HG03439 (cell line): ENCODE measurements at regions not wholly inside any gene's neighbourhood (a gene's known extent, or its start where the extent isn't known, plus 50 kb on each side); places are given as distances from the start of the nearest gene placed in this dataset.

Experiments
- ATAC-seq: cut with Tn5 transposase; IDR thresholded peaks from one replicate; pipeline ENCODE4 v1.9.1; 2021; ENCODE audit warnings: mild to moderate bottlenecking, moderate library complexity; ENCODE audit not compliant: unreplicated experiment

- no peak for ATAC-seq
Observed at GRCh38 chr1:199303035-199303434, 664.2 kb downstream of the PTPRC start.

DNA sequence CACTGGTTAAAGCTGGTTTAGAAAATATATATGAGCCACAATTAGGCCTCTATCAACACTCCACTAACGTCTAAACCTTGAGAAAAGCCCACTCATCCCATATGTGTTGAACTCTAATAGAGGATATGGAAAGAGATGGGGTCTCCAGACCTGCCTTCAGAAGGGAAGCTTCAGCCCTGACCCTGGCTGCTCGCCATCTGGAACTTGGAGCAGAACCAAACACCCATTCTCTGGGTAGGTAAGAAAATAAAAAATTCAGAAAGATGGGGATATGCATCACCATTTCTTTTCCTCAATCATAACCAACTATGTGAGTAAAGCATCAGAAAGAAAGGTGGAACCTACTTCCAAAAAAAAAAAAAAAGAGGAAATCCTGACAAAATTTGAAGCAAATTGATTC lies 666.2 kb downstream of the PTPRC start:
- no peak for ATAC-seq

- no peak for ATAC-seq
Observed at GRCh38 chr1:199307496-199308264, 668.8 kb downstream of the PTPRC start.

GRCh38 chr1:199308349-199308846 lies 669.6 kb downstream of the PTPRC start:
- no peak for ATAC-seq

DNA sequence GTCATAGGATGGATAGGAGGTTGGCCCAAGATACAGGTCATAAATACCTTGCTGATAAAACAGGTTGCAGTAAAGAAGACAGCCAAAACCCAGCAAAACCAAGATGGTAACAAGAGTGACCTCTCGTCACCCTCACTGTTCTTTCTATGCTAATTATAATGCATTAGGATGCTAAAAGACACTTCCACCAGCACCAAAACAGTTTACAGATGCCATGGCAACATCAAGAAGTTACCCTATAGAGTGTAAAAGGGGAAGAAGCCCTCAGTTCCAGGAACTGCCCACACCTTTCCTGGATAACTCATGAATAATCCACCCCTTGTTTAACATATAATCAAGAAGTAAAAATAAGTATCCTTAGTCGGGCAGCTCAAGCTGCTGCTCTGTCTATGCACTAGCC lies 671.9 kb downstream of the PTPRC start:
- ATAC-seq = no peak

DNA sequence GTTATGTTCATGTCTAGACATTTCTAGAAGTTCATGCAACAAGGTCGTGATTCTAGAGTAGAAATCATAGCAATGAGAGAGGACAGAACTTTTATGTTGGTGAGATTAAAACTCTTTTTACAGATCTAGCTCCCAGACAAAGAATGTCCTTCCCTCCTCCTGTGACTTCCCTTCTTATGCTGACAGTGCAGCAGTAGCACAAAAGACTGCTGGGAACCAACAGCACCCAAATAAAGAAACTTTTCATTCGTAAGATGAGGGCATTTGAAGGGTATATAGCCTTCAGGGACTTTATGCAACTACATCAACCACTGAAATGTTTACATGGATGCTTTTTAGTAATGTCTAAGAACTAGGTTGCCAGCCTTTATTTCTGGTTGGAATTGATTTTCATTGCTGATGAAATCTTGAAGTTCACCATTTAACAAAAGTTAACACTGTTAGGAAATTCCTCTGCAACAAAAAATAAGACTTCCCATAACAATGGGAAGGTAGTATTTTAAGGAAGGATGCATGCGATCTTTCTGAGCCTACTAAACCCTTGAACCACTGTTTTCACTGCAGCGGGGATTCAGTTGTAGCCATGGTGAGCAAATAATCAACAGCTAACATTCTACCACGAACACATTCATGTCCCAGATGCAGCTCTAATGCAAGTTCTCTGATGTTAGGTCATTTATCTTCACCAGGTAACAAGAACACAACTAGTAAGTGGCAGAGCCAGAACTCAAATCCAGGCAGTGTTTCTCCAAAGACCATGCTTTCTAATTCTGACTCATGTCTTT lies 672.8 kb downstream of the PTPRC start:
- ATAC-seq = no peak

GRCh38 chr1:199312626-199313025 lies 673.8 kb downstream of the PTPRC start:
- no peak for ATAC-seq

- ATAC-seq = no peak
Observed at GRCh38 chr1:199313444-199313843, 674.6 kb downstream of the PTPRC start.

- no peak for ATAC-seq
Observed at GRCh38 chr1:199319341-199319740, 680.5 kb downstream of the PTPRC start.

DNA sequence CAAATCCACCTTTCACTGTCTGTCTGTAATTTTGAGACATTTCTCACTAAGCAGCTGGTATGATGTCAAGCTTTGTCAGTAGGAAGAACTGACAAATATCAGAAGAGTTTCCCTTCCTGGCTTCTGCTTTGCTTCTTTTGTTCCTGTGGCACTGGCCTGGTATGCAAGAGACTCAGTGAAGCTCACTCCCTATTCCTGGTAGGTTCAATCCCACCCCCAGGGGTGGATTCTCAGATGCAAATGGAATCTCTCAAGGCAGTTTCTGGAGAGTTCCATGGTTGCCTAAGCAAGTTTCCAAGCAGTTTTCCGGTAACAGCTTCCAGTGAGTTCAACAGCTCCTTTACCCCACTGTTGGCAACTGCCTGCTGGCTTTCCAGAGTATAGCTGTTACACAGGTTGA lies 683.4 kb downstream of the PTPRC start:
- ATAC-seq = no peak

- ATAC-seq = no peak
Observed at GRCh38 chr1:199333180-199333579, 694.3 kb upstream of the NR5A2 start.

- no peak for ATAC-seq
Observed at GRCh38 chr1:199335496-199335895, 692.0 kb upstream of the NR5A2 start.

- ATAC-seq = no peak
Observed at GRCh38 chr1:199336745-199337640, 690.5 kb upstream of the NR5A2 start.

- no peak for ATAC-seq
Observed at GRCh38 chr1:199338760-199339159, 688.8 kb upstream of the NR5A2 start.

DNA sequence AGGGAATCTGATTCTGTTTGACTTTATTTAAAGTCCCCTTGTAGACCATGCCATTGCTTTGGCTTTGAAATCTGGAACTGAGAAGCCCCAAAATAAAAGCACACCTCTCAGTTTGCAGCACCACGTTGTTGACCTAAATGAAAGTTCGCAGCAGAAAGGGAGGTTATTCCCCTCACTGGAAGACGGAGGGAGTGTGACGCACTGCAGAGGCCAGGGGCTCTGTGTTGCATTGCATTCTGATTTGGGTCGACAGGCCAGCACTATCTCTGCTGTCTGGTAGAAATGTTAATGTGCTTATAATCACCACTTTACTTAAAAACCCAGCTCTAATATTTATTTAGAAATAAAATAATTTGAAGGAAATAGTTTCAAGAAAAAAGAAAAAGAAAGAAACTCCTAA lies 675.2 kb upstream of the NR5A2 start:
- ATAC-seq = no peak

DNA sequence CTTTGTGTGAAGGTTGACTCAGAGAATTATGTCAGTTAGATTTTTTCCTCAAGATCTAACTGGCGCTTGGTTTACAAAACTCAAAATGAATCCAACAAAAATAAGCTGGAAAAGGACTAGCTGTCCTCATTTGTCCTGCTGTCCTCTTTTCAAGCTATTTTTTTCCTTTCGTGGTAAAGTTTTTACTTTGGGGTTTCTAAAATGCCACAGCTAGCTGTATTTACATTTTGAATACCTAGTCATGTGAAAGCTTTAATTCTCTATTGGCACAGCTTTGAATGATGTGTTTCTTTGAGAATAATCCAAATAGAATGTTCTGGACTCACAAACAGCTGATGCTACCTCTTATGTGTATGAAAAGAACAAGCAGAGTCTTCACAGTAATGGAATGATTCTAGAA lies 673.6 kb upstream of the NR5A2 start:
- no peak for ATAC-seq

GRCh38 chr1:199356561-199356960 lies 670.9 kb upstream of the NR5A2 start:
- no peak for ATAC-seq

DNA sequence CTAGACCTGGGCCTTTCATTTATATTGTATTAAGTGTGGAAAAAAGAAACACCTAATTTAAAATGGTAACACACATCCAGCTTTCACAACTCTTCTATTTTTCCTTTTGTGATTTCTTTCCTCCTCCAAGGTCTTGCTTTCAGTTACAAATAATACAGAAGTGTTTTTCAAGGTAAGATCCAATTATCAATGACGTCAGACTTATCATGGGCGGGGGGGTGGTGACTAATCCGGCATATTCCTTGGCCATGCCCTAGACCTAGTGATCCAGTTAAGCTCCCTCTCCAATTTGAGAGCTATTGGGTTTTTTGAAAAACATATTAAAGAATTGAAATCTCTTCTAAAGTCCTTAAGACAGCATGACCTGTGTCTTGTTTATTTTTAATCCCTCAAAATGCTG lies 669.9 kb upstream of the NR5A2 start:
- ATAC-seq = no peak

- ATAC-seq = no peak
Observed at GRCh38 chr1:199362996-199363395, 664.5 kb upstream of the NR5A2 start.

DNA sequence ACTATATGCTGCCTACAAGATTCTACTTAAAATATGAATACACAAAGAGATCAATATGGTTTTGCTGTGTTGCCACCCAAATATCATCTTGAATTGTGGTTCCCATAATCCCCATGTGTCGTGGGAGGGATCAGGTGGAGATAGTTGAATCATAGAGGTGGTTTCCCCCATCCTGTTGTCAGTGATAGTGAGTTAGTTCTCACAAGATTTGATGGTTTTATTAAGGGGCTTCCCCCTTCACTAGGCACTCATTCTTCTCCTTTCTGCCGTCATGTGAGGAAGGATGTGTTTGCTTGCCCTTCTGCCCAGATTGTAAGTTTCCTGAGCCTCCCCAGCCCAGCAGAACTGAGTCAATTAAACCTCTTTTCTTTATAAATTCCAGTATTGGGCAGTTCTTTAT lies 654.4 kb upstream of the NR5A2 start:
- no peak for ATAC-seq

- no peak for ATAC-seq
Observed at GRCh38 chr1:199377211-199377610, 650.3 kb upstream of the NR5A2 start.
